ENCODE measurements at regions not wholly inside any gene's neighbourhood (a gene's known extent, or its start where the extent isn't known, plus 50 kb on each side); places are given as distances from the start of the nearest gene placed in this dataset.
"Not testable (repeated sequence)": the region's sequence is repeated elsewhere in the genome, so short reads cannot be mapped to it uniquely, and the experiment has no call there.

- no peak for DNase-seq (ENCODE audit: low read depth, low spot score)
- H3K36me3 ChIP-seq (ENCODE audit: control insufficient read depth, insufficient read depth, low read length) = no peaks in the 10 kb centered on the region
- no peaks in the 10 kb centered on the region for H3K4me1 ChIP-seq (ENCODE audit: control insufficient read depth, insufficient read depth, low read length)
- no peak overlapping the region for H3K27ac ChIP-seq (ENCODE audit: low read length)
- H3K27me3 ChIP-seq (ENCODE audit: control insufficient read depth, insufficient read depth, low read length) = no peaks in the 10 kb centered on the region
- no peak overlapping the region for H3K4me3 ChIP-seq (ENCODE audit: low read length)
- no CpG with 5 or more reads among the region's 5 CpGs for WGBS (ENCODE audit: insufficient coverage, insufficient read length)
- no peaks in the 10 kb centered on the region for H3K9me3 ChIP-seq (ENCODE audit: control insufficient read depth, insufficient read depth, low read length)
These were observed 294.0 kb downstream of the SOX2 start for GRCh38 chr3:182005701-182006100.

GRCh38 chr3:182006431-182006830, 294.7 kb downstream of the SOX2 start:
- Histone ChIP-seq H3K4me1 (ENCODE audit: control insufficient read depth, insufficient read depth, low read length) (no peaks in the 10 kb centered on the region), H3K27me3 (ENCODE audit: control insufficient read depth, insufficient read depth, low read length) (no peaks in the 10 kb centered on the region), H3K36me3 (ENCODE audit: control insufficient read depth, insufficient read depth, low read length) (no peaks in the 10 kb centered on the region), H3K9me3 (ENCODE audit: control insufficient read depth, insufficient read depth, low read length) (no peaks in the 10 kb centered on the region), H3K4me3 (ENCODE audit: low read length) (no peak overlapping the region), H3K27ac (ENCODE audit: low read length) (no peak overlapping the region)
- no peak for DNase-seq (ENCODE audit: low read depth, low spot score)
- WGBS (ENCODE audit: insufficient coverage, insufficient read length) = no CpG with 5 or more reads among the region's 4 CpGs

- Histone ChIP-seq H3K4me1 (ENCODE audit: control insufficient read depth, insufficient read depth, low read length) (no peaks in the 10 kb centered on the region), H3K4me3 (ENCODE audit: low read length) (no peak overlapping the region), H3K9me3 (ENCODE audit: control insufficient read depth, insufficient read depth, low read length) (no peaks in the 10 kb centered on the region), H3K27me3 (ENCODE audit: control insufficient read depth, insufficient read depth, low read length) (no peaks in the 10 kb centered on the region), H3K36me3 (ENCODE audit: control insufficient read depth, insufficient read depth, low read length) (no peaks in the 10 kb centered on the region), H3K27ac (ENCODE audit: low read length) (no peak overlapping the region)
- WGBS (ENCODE audit: insufficient coverage, insufficient read length) = no CpG with 5 or more reads among the region's 5 CpGs
- DNase-seq (ENCODE audit: low read depth, low spot score) = no peak
These were observed 295.7 kb downstream of the SOX2 start for GRCh38 chr3:182007441-182007840.

- H3K27ac ChIP-seq (ENCODE audit: low read length) = no peak overlapping the region
- no peak for DNase-seq (ENCODE audit: low read depth, low spot score)
- H3K4me3 ChIP-seq (ENCODE audit: low read length) = no peak overlapping the region
- H3K36me3 ChIP-seq (ENCODE audit: control insufficient read depth, insufficient read depth, low read length) = no peaks in the 10 kb centered on the region
- no peaks in the 10 kb centered on the region for H3K4me1 ChIP-seq (ENCODE audit: control insufficient read depth, insufficient read depth, low read length)
- H3K27me3 ChIP-seq (ENCODE audit: control insufficient read depth, insufficient read depth, low read length) = no peaks in the 10 kb centered on the region
- no peaks in the 10 kb centered on the region for H3K9me3 ChIP-seq (ENCODE audit: control insufficient read depth, insufficient read depth, low read length)
- no CpG with 5 or more reads among the region's 2 CpGs for WGBS (ENCODE audit: insufficient coverage, insufficient read length)
These were observed 306.6 kb downstream of the SOX2 start for GRCh38 chr3:182018361-182018760.

GRCh38 chr3:182019926-182020325, 308.2 kb downstream of the SOX2 start:
- Histone ChIP-seq H3K4me1 (ENCODE audit: control insufficient read depth, insufficient read depth, low read length) (no peaks in the 10 kb centered on the region), H3K36me3 (ENCODE audit: control insufficient read depth, insufficient read depth, low read length) (no peaks in the 10 kb centered on the region), H3K4me3 (ENCODE audit: low read length) (no peak overlapping the region), H3K9me3 (ENCODE audit: control insufficient read depth, insufficient read depth, low read length) (no peaks in the 10 kb centered on the region), H3K27ac (ENCODE audit: low read length) (no peak overlapping the region), H3K27me3 (ENCODE audit: control insufficient read depth, insufficient read depth, low read length) (no peaks in the 10 kb centered on the region)
- DNase-seq (ENCODE audit: low read depth, low spot score) = no peak
- no CpG with 5 or more reads among the region's 1 CpG for WGBS (ENCODE audit: insufficient coverage, insufficient read length)

GRCh38 chr3:182023843-182024242, 312.1 kb downstream of the SOX2 start:
- H3K27me3 ChIP-seq (ENCODE audit: control insufficient read depth, insufficient read depth, low read length) = no peaks in the 10 kb centered on the region
- H3K9me3 ChIP-seq (ENCODE audit: control insufficient read depth, insufficient read depth, low read length) = no peaks in the 10 kb centered on the region
- H3K27ac ChIP-seq (ENCODE audit: low read length) = no peak overlapping the region
- no peak for DNase-seq (ENCODE audit: low read depth, low spot score)
- H3K4me3 ChIP-seq (ENCODE audit: low read length) = no peak overlapping the region
- no peaks in the 10 kb centered on the region for H3K36me3 ChIP-seq (ENCODE audit: control insufficient read depth, insufficient read depth, low read length)
- WGBS (ENCODE audit: insufficient coverage, insufficient read length) = no CpG with 5 or more reads among the region's 2 CpGs
- H3K4me1 ChIP-seq (ENCODE audit: control insufficient read depth, insufficient read depth, low read length) = no peaks in the 10 kb centered on the region

- DNase-seq (ENCODE audit: low read depth, low spot score) = no peak
- H3K36me3 ChIP-seq (ENCODE audit: control insufficient read depth, insufficient read depth, low read length) = no peaks in the 10 kb centered on the region
- H3K4me3 ChIP-seq (ENCODE audit: low read length) = no peak overlapping the region
- no peaks in the 10 kb centered on the region for H3K27me3 ChIP-seq (ENCODE audit: control insufficient read depth, insufficient read depth, low read length)
- no peak overlapping the region for H3K27ac ChIP-seq (ENCODE audit: low read length)
- no CpG with 5 or more reads among the region's 1 CpG for WGBS (ENCODE audit: insufficient coverage, insufficient read length)
- no peaks in the 10 kb centered on the region for H3K9me3 ChIP-seq (ENCODE audit: control insufficient read depth, insufficient read depth, low read length)
- H3K4me1 ChIP-seq (ENCODE audit: control insufficient read depth, insufficient read depth, low read length) = no peaks in the 10 kb centered on the region
These were observed 315.6 kb downstream of the SOX2 start for GRCh38 chr3:182027366-182027765.

GRCh38 chr3:182028081-182028480, 316.4 kb downstream of the SOX2 start:
- no peak for DNase-seq (ENCODE audit: low read depth, low spot score)
- Histone ChIP-seq H3K4me1 (ENCODE audit: control insufficient read depth, insufficient read depth, low read length) (no peaks in the 10 kb centered on the region), H3K4me3 (ENCODE audit: low read length) (no peak overlapping the region), H3K9me3 (ENCODE audit: control insufficient read depth, insufficient read depth, low read length) (no peaks in the 10 kb centered on the region), H3K27me3 (ENCODE audit: control insufficient read depth, insufficient read depth, low read length) (no peaks in the 10 kb centered on the region), H3K27ac (ENCODE audit: low read length) (no peak overlapping the region), H3K36me3 (ENCODE audit: control insufficient read depth, insufficient read depth, low read length) (no peaks in the 10 kb centered on the region)
- no CpG with 5 or more reads among the region's 3 CpGs for WGBS (ENCODE audit: insufficient coverage, insufficient read length)

- not testable (repeated sequence) for DNase-seq (ENCODE audit: low read depth, low spot score); H3K36me3 ChIP-seq (ENCODE audit: control insufficient read depth, insufficient read depth, low read length); H3K27ac ChIP-seq (ENCODE audit: low read length); H3K27me3 ChIP-seq (ENCODE audit: control insufficient read depth, insufficient read depth, low read length); H3K4me3 ChIP-seq (ENCODE audit: low read length); H3K9me3 ChIP-seq (ENCODE audit: control insufficient read depth, insufficient read depth, low read length); H3K4me1 ChIP-seq (ENCODE audit: control insufficient read depth, insufficient read depth, low read length)
- no CpG with 5 or more reads among the region's 1 CpG for WGBS (ENCODE audit: insufficient coverage, insufficient read length)
These were observed 322.5 kb downstream of the SOX2 start for GRCh38 chr3:182034231-182034630.

GRCh38 chr3:182035324-182035723, 323.6 kb downstream of the SOX2 start:
- Histone ChIP-seq H3K27ac (ENCODE audit: low read length) (no peak overlapping the region), H3K9me3 (ENCODE audit: control insufficient read depth, insufficient read depth, low read length) (no peaks in the 10 kb centered on the region), H3K27me3 (ENCODE audit: control insufficient read depth, insufficient read depth, low read length) (no peaks in the 10 kb centered on the region), H3K36me3 (ENCODE audit: control insufficient read depth, insufficient read depth, low read length) (no peaks in the 10 kb centered on the region), H3K4me1 (ENCODE audit: control insufficient read depth, insufficient read depth, low read length) (no peaks in the 10 kb centered on the region), H3K4me3 (ENCODE audit: low read length) (no peak overlapping the region)
- WGBS (ENCODE audit: insufficient coverage, insufficient read length) = no CpG with 5 or more reads among the region's 3 CpGs
- no peak for DNase-seq (ENCODE audit: low read depth, low spot score)

- Histone ChIP-seq H3K36me3 (ENCODE audit: control insufficient read depth, insufficient read depth, low read length) (no peaks in the 10 kb centered on the region), H3K27me3 (ENCODE audit: control insufficient read depth, insufficient read depth, low read length) (no peaks in the 10 kb centered on the region), H3K27ac (ENCODE audit: low read length) (no peak overlapping the region), H3K4me1 (ENCODE audit: control insufficient read depth, insufficient read depth, low read length) (no peaks in the 10 kb centered on the region), H3K9me3 (ENCODE audit: control insufficient read depth, insufficient read depth, low read length) (no peaks in the 10 kb centered on the region), H3K4me3 (ENCODE audit: low read length) (no peak overlapping the region)
- DNase-seq (ENCODE audit: low read depth, low spot score) = no peak
- no CpG with 5 or more reads among the region's 1 CpG for WGBS (ENCODE audit: insufficient coverage, insufficient read length)
These were observed 324.7 kb downstream of the SOX2 start for GRCh38 chr3:182036382-182036781.

All from iPS DF 6.9 (cell line).